Epithelial cell of proximal tubule (primary cell): ENCODE measurements at regions not wholly inside any gene's neighbourhood (a gene's known extent, or its start where the extent isn't known, plus 50 kb on each side); places are given as distances from the start of the nearest gene placed in this dataset.

Source experiments
- DNase-seq: peaks from one replicate; pipeline ENCODE4 v3.0.0-alpha.2; 2011; ENCODE audit warnings: low read depth
- H3K4me3 ChIP-seq: 2 replicates; pipeline ENCODE4 v1.5.1; 2011; ENCODE audit warnings: low read depth, mild to moderate bottlenecking, low read length
- CTCF ChIP-seq: conservative IDR thresholded peaks from 2 replicates; pipeline ENCODE4 v1.5.1; 2012; ENCODE audit warnings: low read depth, mild to moderate bottlenecking, low read length

GRCh38 chr1:223445402-223445801 lies 52.2 kb downstream of the CCDC185 start:
- H3K4me3 ChIP-seq: no peak overlapping the region
- TF ChIP-seq CTCF: no peak
- DNase-seq: no peak

- DNase-seq: no peak
- no peak for TF ChIP-seq CTCF
- H3K4me3 ChIP-seq: no peak overlapping the region
These were observed 60.7 kb downstream of the CCDC185 start for GRCh38 chr1:223453902-223454301.

- no peak for DNase-seq
- no peak overlapping the region for H3K4me3 ChIP-seq
- no peak for TF ChIP-seq CTCF
These were observed 61.7 kb downstream of the CCDC185 start for GRCh38 chr1:223454959-223455358.

- no peak overlapping the region for H3K4me3 ChIP-seq
- DNase-seq: no peak
- TF ChIP-seq CTCF: no peak
These were observed 62.3 kb downstream of the CCDC185 start for GRCh38 chr1:223455470-223455869.

- no peak for DNase-seq
- TF ChIP-seq CTCF: no peak
- no peak overlapping the region for H3K4me3 ChIP-seq
These were observed 63.5 kb downstream of the CCDC185 start for GRCh38 chr1:223456747-223457146.

GRCh38 chr1:223460566-223461189 lies 67.5 kb downstream of the CCDC185 start:
- no peak for TF ChIP-seq CTCF
- DNase-seq: no peak

GRCh38 chr1:223462047-223462630 lies 68.9 kb downstream of the CCDC185 start:
- no peak for DNase-seq
- H3K4me3 ChIP-seq: no peak overlapping the region
- no peak for TF ChIP-seq CTCF

More at GRCh38 chr1:223460566-223461189, 67.5 kb downstream of the CCDC185 start:
- no peak overlapping the region for H3K4me3 ChIP-seq
